ENCODE measurements at regions not wholly inside any gene's neighbourhood (a gene's known extent, or its start where the extent isn't known, plus 50 kb on each side); places are given as distances from the start of the nearest gene placed in this dataset.

DNA sequence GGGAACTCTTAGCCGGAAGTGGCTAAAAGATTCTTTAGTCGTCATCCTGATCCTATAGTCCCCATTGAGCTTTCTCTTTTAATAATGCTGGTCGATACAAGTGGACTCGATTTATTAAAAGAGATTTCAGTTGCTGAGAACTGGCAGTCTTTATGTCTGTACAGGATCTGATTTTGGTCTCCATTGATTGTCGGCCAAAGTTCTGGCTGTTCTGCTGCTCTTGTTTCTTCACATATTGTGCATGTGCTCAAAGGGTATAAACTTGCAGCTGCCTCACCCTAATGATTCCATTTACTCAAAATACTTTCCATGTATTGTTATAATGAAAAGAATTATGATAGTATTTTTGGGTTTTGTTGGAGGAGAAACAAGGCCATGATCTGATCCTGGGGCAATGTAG lies 100.7 kb upstream of the CTTNBP2 start:
- DNase-seq (ENCODE audit: low read depth in 2 of 2) = no peak

GRCh38 chr7:117974891-117975290 lies 101.7 kb upstream of the CTTNBP2 start:
- DNase-seq (ENCODE audit: low read depth in 2 of 2) = no peak

DNA sequence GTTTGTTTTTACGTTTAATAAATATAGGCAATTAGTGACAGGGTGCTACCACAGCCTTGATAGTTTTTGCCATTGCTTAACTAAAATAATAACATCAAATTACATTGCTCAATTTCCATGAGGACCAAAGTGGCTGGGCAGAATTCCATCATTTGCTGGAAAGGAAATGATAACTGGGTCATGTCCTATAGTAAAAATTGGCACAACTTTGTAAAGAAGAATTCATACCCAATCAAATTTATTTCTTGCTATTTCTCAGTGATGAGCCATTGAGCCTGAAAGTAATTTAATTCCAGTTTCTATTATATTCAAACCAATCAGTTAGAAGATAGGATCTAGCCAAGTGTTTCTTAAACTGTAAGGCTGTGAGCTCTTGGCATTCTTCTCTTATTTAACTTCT lies 102.2 kb upstream of the CTTNBP2 start:
- DNase-seq (ENCODE audit: low read depth in 2 of 2) = no peak

DNA sequence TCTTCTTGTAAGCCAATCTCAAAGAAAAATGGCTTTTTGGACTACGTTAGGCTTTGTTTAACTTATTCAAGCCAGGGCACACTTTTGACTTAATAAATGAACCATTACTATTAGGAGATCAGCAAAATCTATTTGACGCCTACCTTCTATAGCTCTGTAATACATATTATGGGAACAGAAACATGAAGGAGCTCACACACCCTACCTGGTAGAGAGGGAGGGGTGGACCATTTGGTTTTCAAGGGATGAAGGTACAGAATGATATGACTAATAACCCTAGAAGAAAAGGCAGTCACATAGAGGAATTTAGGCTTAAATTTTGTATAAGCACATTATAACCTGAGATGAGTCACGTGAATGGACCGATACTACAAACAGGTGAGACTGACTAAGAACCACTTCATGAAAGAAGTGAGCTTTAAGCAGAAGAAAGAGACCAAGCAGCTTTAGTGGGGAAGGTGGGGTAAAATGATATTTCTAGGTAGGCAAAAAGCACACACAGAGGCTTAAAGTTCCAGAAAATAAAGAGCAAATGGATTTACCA lies 106.8 kb upstream of the CTTNBP2 start:
- DNase-seq (ENCODE audit: low read depth in 2 of 2) = no peak

DNA sequence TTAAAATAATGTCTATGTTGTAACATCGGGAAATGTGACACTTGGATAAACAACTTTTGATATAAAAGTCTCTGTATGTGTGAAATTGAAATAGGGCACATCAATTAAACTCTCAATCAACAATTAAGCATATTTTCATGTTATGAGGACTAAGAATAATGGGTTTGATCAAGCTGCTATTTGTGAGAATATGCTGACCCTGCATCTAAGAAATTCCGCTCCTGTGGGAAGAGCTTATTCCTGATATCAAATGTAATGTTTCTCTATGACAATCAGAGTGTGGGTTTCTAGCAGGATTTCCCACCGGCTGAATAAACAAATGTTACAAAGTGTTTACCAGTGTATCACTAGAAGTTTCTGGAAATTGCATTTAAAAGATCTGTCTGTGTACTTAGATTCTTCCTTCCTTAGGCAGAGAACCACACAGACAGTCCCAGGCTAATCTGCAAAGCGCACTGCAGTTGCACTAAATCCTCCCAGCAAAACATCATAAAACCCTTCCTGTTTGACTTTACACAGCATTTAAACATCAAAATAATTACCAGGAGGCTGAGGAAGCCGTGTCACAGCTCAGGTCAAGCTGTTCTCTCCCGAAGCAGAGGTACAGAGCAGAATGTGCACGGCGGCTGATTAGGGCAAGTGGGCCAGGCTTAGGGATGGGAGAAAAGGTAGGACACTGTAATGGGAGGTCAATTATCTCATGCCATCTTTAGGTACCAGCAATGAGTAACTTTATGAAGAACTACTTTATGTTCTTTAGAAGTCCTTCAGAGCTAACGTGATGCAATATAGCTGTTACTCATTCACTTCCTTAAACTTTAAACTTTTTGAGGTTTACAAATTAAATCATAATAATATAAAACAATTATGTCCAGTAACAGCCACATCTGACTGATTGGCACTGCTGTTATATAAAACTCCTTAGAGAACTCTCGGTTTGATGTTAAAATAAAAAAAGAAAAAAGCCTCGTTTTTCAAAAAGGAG lies 109.1 kb upstream of the CTTNBP2 start:
- no peak for DNase-seq (ENCODE audit: low read depth in 2 of 2)

DNA sequence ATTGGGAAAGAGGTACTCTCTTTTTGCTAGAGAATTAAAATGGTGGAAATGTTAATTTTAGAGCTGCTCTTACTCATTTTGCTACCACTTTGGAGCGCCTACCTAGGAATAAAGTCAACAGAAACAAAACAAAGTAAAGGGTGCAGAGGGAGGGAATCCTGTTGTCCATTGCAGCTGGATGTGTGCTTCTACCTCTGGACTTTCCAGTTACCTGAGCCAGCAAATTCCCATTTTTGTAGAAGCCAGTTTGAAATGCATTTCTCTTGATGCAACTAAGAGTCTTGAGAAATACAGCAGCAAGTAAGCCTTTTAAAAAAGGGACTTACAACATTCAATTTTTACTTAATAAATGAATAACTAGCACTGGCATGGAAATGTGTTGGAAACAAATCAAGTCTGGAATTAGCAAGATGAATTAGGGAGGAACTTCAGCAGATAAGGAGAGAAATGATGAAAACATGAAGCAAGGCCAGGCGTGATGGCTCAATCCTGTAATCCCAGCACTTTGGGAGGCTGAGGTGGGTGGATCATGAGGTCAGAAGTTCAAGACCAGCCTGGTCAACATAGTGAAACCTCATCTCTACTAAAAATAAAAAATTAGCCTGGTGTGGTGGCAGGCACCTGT lies 113.5 kb upstream of the CTTNBP2 start:
- no peak for DNase-seq (ENCODE audit: low read depth in 2 of 2)

DNA sequence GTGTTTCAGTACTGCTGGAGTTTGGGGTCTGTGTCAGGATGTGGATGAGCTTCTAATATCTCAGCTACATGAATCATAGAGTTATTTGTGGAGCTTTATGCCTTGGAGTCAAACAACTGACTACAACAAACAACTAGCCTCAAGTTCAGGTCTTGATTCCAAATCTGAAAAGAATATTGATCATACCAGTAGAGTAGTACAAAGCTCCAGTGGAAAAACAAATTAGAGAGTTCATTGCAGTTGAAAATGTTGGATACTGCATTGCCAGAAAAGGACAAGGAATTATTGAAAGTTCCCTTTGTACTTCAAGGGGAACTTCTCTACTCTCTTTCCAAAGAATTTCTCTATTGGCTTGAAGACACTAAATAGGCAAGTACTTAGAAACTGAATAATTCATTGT lies 117.6 kb upstream of the CTTNBP2 start:
- no peak for DNase-seq (ENCODE audit: low read depth in 2 of 2)

DNA sequence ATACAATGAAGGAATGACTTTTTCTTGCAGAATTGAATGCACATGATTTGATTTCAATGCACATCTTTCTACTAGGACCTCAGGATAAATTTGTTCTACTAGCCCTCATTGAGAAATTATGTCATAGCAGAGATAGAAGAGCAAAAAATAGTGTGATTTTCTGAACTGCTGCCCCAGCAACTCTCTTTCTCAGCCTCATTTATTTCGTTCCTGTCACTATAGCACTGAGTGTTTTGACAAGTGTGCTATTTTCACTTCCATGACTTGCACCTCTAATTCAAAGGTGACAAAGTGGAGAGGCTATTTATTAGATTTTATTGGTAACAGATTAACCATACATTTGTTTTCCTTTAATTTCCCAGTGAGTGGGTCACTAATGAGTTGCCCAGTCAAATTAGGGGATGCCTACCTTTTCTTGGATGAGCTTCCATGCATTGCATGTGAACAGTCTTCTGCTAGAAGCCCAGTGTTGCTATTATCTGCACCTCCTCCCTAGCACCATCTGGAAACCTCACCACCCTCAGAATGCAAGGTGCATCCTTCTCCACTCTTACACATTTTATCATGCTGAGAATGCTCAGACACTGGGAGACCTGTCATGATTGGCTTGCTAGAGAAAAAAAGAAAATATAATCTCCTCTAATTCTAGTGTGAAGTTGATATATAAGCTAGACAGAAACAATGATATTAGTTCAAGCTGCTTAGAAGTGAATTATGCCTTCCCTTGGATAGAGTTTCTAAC lies 119.6 kb upstream of the CTTNBP2 start:
- no peak for DNase-seq (ENCODE audit: low read depth in 2 of 2)

DNA sequence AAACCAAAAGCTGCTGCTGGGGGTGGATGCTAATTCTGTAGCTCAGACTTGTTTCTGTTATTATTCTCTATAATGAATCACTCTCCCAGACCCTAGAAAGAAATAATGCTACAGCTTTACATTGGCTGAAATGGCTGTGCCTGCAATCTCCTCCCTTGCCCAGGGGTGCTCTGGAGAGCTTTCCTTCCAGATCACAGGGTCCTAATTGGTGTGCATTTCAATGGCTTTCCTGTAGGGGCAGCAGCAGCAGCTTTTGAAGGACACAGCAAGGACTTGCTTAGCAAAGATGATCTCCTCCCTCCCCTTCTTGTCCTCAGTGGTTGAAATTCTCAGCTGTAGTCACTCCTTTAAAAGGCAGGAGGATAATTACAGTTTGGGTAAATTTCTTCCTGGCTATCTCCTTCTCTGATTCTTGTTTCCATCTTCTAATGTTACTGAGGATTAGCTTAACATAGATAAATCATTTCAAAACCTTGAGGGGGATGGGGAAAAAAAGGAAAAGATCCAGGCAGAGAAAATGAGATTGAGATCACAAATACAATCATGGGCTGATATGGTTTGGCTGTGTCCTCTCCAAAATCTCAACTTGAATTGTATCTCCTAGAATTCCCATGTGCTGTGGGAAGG lies 120.2 kb upstream of the CTTNBP2 start:
- no peak for DNase-seq (ENCODE audit: low read depth in 2 of 2)

DNA sequence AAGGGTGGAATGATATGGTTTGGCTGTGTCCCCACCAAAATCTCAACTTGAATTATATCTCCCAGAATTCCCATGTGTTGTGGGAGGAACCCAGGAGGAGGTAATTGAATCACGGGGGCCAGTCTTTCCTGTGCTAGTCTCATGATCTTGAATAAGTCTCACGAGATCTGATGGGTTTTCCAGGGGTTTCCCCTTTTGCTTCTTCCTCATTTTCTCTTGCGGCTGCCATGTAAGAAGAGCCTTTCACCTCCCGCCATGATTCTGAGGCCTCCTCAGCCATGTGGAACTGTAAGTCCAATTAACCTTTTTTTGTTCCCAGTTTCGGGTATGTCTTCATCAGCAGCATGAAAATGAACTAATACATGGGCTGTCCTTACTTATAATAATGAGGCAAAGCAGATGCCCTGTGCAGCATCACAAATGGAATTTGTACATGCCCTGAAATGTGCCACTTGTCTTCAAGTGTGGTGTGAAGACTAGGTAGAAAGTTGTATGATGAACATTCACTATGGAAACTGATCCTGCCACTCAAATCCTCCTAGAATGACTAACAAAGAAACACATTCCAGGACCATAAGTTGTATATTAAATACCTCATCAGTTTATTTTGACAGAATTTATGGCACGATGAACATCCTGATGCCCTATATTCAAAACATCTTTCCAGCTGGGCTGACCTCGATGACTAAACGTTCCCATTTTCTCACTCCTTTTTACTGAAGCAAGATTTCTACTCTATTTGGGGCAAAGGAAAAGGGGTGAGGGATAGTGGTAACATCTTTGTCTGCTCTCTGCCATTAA lies 122.8 kb upstream of the CTTNBP2 start:
- DNase-seq (ENCODE audit: low read depth in 2 of 2) = no peak

DNA sequence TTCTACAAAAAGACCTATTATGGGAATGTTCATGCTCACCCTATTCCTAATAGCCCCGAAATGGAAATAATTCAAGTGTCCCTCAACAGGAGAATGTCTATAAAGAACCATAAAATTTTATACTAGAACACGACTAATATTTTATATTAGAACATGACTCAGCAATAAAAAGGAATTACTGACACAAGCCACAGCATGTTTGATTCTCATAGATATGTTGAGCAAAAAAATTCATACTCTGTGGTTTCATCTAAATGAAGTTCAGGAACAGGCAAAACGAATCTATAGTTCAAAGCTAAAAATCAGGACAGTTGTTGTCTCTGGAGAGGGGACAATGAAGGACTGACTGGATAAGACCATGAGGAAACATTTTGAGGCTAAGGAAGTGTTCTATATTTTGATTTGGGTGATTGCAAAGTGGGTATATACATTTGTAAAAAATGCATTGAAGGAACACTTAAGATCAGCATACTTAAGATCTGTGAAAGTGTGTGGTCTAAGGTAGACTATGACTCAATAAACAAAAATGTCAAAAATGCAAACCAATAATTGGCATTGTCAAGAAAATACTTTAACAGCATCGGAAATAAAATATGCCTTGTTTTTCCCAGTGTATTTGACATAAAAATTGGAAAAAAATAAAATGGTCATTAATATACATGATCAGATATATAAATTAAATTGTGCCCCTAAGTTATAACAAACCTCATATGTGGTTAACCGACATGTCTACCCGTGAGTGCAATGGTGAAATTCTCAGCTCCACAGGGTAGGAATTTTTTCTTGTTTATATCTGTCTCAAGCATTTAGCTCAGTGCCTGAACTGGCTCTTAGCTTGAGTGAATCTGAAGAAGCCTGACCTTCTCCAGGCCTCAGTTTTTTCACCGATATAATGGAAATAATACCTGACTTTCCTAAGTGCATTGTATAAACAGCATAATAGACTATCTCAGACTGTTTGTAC lies 124.9 kb upstream of the CTTNBP2 start:
- no peak for DNase-seq (ENCODE audit: low read depth in 2 of 2)

DNA sequence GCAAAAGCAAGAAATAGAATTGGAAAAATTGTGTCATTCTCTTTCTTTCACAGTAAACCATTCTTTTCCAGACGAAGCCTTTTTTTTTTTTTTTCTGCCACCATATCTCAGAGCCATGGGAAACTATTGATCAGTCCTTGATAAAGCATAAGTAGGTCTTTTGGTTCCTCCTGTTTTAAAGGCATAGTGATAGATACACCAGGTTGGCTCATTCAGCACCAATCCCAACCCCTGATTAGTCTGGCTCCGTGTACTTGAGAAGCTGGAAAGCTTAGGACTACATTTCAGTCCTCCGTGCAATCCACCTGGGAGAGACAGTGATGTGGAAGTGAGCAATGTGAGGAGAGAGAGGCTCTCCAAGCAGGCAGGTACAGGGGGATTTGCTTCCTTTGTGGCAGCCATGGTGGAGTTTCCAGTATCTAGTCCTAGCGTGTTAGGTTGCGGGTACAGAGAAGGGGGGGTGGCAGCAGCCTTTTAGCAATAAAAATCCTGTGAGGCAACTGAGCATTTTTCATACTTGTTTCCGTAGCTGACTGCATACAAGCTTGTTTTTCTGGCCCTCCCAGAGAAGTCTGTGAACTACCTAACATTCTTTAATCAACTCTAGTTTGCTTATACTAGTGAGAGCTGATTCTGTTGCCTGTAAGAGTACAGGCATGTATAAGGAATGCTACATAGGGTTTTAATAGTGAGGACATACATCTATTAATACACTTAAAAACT lies 127.4 kb upstream of the CTTNBP2 start:
- DNase-seq (ENCODE audit: low read depth in 2 of 2) = no peak

GRCh38 chr7:118003476-118003875 lies 130.2 kb upstream of the CTTNBP2 start:
- DNase-seq (ENCODE audit: low read depth in 2 of 2) = no peak

DNA sequence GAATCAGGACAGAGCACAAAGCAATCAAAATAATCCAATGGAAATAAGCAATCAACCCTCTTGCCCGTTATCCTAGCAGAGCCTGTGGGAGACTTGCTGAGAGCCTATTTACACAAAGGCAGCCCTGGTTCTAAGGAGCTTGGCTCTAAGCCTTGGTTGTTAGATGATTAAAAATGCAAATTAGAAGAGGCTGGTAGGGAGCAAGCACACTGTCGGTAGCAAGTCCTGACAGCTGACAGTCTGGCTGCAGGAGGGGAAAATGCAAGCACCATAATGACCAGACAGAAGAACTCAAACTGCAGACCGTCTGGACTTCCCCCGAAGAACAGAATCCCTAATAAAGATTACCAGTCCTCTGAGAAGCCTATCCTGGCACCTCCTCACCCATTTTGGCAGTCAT lies 131.8 kb upstream of the CTTNBP2 start:
- no peak for DNase-seq (ENCODE audit: low read depth in 2 of 2)

- no peak for DNase-seq (ENCODE audit: low read depth in 2 of 2)
Observed at GRCh38 chr7:118006979-118007378, 133.7 kb upstream of the CTTNBP2 start.

- DNase-seq (ENCODE audit: low read depth in 2 of 2) = no peak
Observed at GRCh38 chr7:118009419-118009818, 136.2 kb upstream of the CTTNBP2 start.

DNA sequence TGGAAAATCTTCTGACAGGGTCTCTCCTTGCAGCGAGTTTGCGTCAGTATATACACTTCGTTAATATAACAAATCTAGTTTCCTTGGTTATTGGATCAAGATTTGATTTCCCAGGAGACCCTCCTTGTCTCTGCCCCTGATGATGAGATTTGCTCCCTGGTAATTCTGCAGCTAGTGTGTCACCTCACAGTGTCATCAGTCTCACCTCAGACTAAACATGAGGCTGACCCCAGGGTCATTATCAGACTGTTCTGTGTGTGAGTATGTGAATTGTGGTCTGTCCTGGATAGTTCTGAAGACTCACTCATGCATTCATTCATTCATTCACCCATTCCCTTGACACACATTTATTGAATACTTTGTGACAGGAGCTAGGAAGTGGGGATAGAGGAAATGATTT lies 138.4 kb upstream of the CTTNBP2 start:
- no peak for DNase-seq (ENCODE audit: low read depth in 2 of 2)

DNA sequence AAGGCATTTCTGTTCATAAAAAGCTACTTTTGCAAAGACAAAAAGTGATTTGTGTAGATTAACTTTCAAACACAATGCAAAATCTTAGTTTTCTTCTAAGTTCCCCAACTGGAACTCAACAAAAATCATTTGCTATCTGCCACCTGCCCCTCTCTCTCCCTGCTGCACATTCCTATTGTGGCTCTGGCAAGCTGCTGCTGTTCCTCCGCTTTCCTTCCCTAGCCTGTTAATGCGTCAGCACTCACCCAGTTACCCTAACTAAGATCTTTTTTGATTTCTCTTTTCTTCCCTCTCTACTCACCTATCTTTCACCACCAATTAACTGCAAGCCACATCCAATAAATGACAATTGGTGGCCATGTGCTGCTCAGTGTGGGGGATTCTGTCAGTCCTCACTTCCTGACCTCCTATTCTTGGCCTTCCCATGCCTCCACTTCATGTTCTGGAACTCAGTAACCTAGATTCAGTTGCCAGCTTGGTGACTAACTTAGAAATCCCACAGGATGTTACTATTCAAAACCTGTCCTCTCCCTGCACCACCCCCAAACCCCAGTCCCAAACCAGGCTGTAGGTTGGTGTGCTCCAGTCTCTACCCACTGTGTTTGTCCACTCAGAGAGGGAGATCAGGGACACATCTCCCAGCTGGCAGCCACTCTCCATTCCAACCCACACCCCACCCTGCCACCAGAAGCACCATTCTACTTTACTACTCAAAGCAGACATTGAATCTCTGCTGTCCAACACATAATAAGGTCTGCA lies 140.2 kb upstream of the CTTNBP2 start:
- DNase-seq (ENCODE audit: low read depth in 2 of 2) = no peak

All from fibroblast of skin of left quadriceps (primary cell).